ENCODE measurements at regions not wholly inside any gene's neighbourhood (a gene's known extent, or its start where the extent isn't known, plus 50 kb on each side); places are given as distances from the start of the nearest gene placed in this dataset.

GRCh38 chr12:102595315-102595714, 115.0 kb upstream of the IGF1 start:
- TF ChIP-seq, protein P1, sequence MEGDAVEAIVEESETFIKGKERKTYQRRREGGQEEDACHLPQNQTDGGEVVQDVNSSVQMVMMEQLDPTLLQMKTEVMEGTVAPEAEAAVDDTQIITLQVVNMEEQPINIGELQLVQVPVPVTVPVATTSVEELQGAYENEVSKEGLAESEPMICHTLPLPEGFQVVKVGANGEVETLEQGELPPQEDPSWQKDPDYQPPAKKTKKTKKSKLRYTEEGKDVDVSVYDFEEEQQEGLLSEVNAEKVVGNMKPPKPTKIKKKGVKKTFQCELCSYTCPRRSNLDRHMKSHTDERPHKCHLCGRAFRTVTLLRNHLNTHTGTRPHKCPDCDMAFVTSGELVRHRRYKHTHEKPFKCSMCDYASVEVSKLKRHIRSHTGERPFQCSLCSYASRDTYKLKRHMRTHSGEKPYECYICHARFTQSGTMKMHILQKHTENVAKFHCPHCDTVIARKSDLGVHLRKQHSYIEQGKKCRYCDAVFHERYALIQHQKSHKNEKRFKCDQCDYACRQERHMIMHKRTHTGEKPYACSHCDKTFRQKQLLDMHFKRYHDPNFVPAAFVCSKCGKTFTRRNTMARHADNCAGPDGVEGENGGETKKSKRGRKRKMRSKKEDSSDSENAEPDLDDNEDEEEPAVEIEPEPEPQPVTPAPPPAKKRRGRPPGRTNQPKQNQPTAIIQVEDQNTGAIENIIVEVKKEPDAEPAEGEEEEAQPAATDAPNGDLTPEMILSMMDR (IDR thresholded peaks at IDR 0.05): no peak
- TF ChIP-seq POLR2A (IDR thresholded peaks at IDR 0.05; ENCODE audit: low read depth) (no peak), EP300 (IDR thresholded peaks at IDR 0.05) (no peak), POLR2AphosphoS5 (IDR thresholded peaks at IDR 0.05) (no peak)
